SU-DHL-6 (cell line): ENCODE measurements at regions not wholly inside any gene's neighbourhood (a gene's known extent, or its start where the extent isn't known, plus 50 kb on each side); places are given as distances from the start of the nearest gene placed in this dataset.

Source experiments
- CTCF ChIP-seq: fragments of 200-600 bp; sonication (generic); IDR thresholded peaks from one replicate; pipeline ENCODE4 v1.5.1; 2017; ENCODE audit warnings: antibody characterized with exemption, mild to moderate bottlenecking, low read length, moderate library complexity; ENCODE audit not compliant: insufficient read depth, poor library complexity, severe bottlenecking
- EZH2phosphoT487 ChIP-seq: fragments of 200-600 bp; sonication (generic), shearing (Covaris generic); conservative IDR thresholded peaks from 2 replicates; pipeline ENCODE4 v1.6.1; 2018; ENCODE audit warnings: mild to moderate bottlenecking, antibody characterized with exemption, low read length, moderate library complexity, mixed read lengths

DNA sequence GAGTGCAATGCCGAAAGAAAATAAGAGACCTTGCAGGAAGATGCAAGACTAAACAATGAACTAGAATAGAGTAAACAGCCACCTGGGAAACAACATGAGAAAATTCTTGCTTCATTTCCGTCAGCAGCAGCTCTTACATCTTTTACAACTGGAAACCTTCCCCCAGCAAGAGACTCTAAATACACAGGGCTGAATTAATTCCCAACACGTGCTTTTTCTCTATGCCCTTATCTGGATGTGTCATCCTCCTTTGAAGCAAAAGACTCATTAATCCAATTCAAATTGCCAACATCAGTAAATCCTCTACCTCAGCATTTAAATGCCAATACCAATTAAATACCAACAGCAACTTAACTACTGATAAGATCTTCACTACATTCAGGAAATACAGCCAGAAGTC lies 99.0 kb upstream of the PDE1C start:
- no peak for TF ChIP-seq CTCF
- TF ChIP-seq EZH2phosphoT487 = no peak
